HepG2 (cell line): ENCODE measurements at regions not wholly inside any gene's neighbourhood (a gene's known extent, or its start where the extent isn't known, plus 50 kb on each side); places are given as distances from the start of the nearest gene placed in this dataset.

Experiments
- ATAC-seq: fragments of 200-7000 bp; cut with Tn5 transposase; 3 replicates; pipeline ENCODE4 v1.9.1; 2020; ENCODE audit warnings: mild to moderate bottlenecking, moderate library complexity
- BruUV-seq: library from RNA; stranded (reverse); fragments of 400-500 nt; replicated peaks from 2 replicates; lab custom pipeline; 2021; lab: Mats Ljungman, UMichigan
- CTCF ChIA-PET: fragments of 300-600 bp; formaldehyde crosslinking; extraction: SDS; loops from one replicate; lab custom pipeline; 2021; ENCODE audit warnings: low total read pairs, inconsistent platforms, low intra/inter-chr PET ratio; lab: Yijun Ruan, JAX
- POLR2A ChIA-PET: fragments of 350-600 bp; sonication (Branson Sonifier 250); formaldehyde crosslinking; loops from one replicate; lab custom pipeline; 2020; ENCODE audit warnings: antibody characterized with exemption, inconsistent platforms; lab: Yijun Ruan, JAX
- DNase-seq: peaks from one replicate; pipeline ENCODE4 v3.0.0-alpha.2; 2015; ENCODE audit warnings: low spot score
- FAIRE-seq: peaks from 3 replicates; lab custom pipeline; 2011; peaks lifted over from hg19 to GRCh38; lab: Jason Lieb, UNC
- H2AFZ ChIP-seq: one replicate; pipeline ENCODE4 v1.6.1; 2011; ENCODE audit warnings: low read length, inconsistent platforms
- H3K27ac ChIP-seq: fragments of 300-600 bp; 3 replicates; pipeline ENCODE4 v1.8.0; 2011; ENCODE audit warnings: mixed run types, mild to moderate bottlenecking, mixed read lengths, low read length, inconsistent platforms; ENCODE audit not compliant: insufficient read depth; ENCODE audit errors: extremely low read length
- H3K27me3 ChIP-seq, 2 experiments: fragments of 200-600 bp in 1 of 2; 2 replicates in 1 of 2; 3 replicates in 1 of 2; pipeline versions ENCODE4 v1.6.0 to v1.8.0; 2011; ENCODE audit warnings: low read length in 2 of 2, mild to moderate bottlenecking in 2 of 2, moderate library complexity in 2 of 2, inconsistent platforms in 1 of 2; ENCODE audit not compliant: insufficient read depth in 2 of 2, control insufficient read depth in 1 of 2
- H3K36me3 ChIP-seq, 2 experiments: fragments of 200-600 bp in 1 of 2; replicated peaks in 1 of 2; 2 replicates in 1 of 2; 3 replicates in 1 of 2; pipeline versions ENCODE4 v1.5.1 to v1.8.0; 2011; ENCODE audit warnings: low read length in 2 of 2, inconsistent platforms in 1 of 2; ENCODE audit not compliant: insufficient read depth in 2 of 2, control insufficient read depth in 1 of 2
- H3K4me1 ChIP-seq: 2 replicates; pipeline ENCODE4 v1.5.1; 2012; ENCODE audit warnings: low read length, inconsistent platforms; ENCODE audit not compliant: insufficient read depth
- H3K4me2 ChIP-seq: 2 replicates; pipeline ENCODE4 v1.6.0; 2011; ENCODE audit warnings: low read depth, low read length, inconsistent platforms
- H3K4me3 ChIP-seq, 3 experiments: fragments of 200-600 bp in 1 of 3; sonication (generic), shearing (Covaris generic) in 1 of 3; replicated peaks in 1 of 3; 2 replicates each; pipeline ENCODE4 v1.5.1; 2011 to 2016; ENCODE audit warnings: low read length in 3 of 3, inconsistent platforms in 2 of 3, low read depth in 2 of 3, mild to moderate bottlenecking in 2 of 3, control low read depth in 1 of 3, mixed read lengths in 1 of 3; ENCODE audit not compliant: insufficient read depth in 1 of 3
- H3K79me2 ChIP-seq: one replicate; pipeline ENCODE4 v1.6.1; 2011; ENCODE audit warnings: low read length, inconsistent platforms; ENCODE audit not compliant: insufficient read depth
- H3K9ac ChIP-seq: 2 replicates; pipeline ENCODE4 v1.6.0; 2011; ENCODE audit warnings: mild to moderate bottlenecking, low read depth, low read length, inconsistent platforms; ENCODE audit not compliant: insufficient read depth
- H3K9me3 ChIP-seq: 2 replicates; pipeline ENCODE4 v1.5.1; 2012; ENCODE audit warnings: mild to moderate bottlenecking, low read length
- H4K20me1 ChIP-seq: 2 replicates; pipeline ENCODE4 v1.6.0; 2011; ENCODE audit warnings: inconsistent platforms, mild to moderate bottlenecking, low read length, moderate library complexity; ENCODE audit not compliant: insufficient read depth
- CENPX ChIP-seq: sonication (generic); formaldehyde crosslinking; IDR thresholded peaks from 2 replicates; pipeline ENCODE4 v1.9.0; 2021; ENCODE audit warnings: mild to moderate bottlenecking, missing genetic modification reagents, moderate library complexity
- HIVEP1 ChIP-seq: sonication (generic); formaldehyde crosslinking; IDR thresholded peaks from 2 replicates; pipeline ENCODE4 v1.4.0; 2020; ENCODE audit warnings: mild to moderate bottlenecking, missing genetic modification reagents
- MXD4 ChIP-seq: IDR thresholded peaks from 2 replicates; pipeline ENCODE4 v1.6.1; 2016; ENCODE audit warnings: mild to moderate bottlenecking, missing biosample characterization, missing genetic modification reagents
- NCOA2 ChIP-seq: sonication (generic); formaldehyde crosslinking; IDR thresholded peaks from 2 replicates; pipeline ENCODE4 v1.8.0; 2022; ENCODE audit warnings: inconsistent platforms
- PRDM10 ChIP-seq: sonication (generic); formaldehyde crosslinking; IDR thresholded peaks from 2 replicates; pipeline ENCODE4 v1.4.0; 2020; ENCODE audit warnings: low read depth, missing genetic modification reagents
- REXO4 ChIP-seq: sonication (generic); formaldehyde crosslinking; IDR thresholded peaks from 2 replicates; pipeline ENCODE4 v1.8.0; 2022; ENCODE audit warnings: missing genetic modification reagents, mild to moderate bottlenecking, borderline replicate concordance
- SMARCE1 ChIP-seq: fragments of 450-650 bp; IDR thresholded peaks from 2 replicates; pipeline ENCODE4 v1.6.1; 2017; ENCODE audit warnings: borderline replicate concordance
- SPEN ChIP-seq: sonication (generic); formaldehyde crosslinking; IDR thresholded peaks from 2 replicates; pipeline ENCODE4 v1.5.1; 2020; ENCODE audit warnings: low read depth, mild to moderate bottlenecking, missing genetic modification reagents
- ZFX ChIP-seq: sonication (generic); formaldehyde crosslinking; IDR thresholded peaks from 2 replicates; pipeline ENCODE4 v1.4.0; 2020; ENCODE audit warnings: mild to moderate bottlenecking, low read depth, missing genetic modification reagents, moderate library complexity
- ZNF230 ChIP-seq: sonication (generic); formaldehyde crosslinking; IDR thresholded peaks from 2 replicates; pipeline ENCODE4 v1.4.0; 2020; ENCODE audit warnings: mild to moderate bottlenecking, missing genetic modification reagents
- ZNF333 ChIP-seq: sonication (generic); formaldehyde crosslinking; IDR thresholded peaks from 2 replicates; pipeline ENCODE4 v1.4.0; 2020; ENCODE audit warnings: mild to moderate bottlenecking, missing genetic modification reagents, borderline replicate concordance
- ZNF883 ChIP-seq: sonication (generic); formaldehyde crosslinking; IDR thresholded peaks from 2 replicates; pipeline ENCODE4 v1.5.1; 2020; ENCODE audit warnings: mild to moderate bottlenecking, missing genetic modification reagents; ENCODE audit errors: not compliant biosample characterization
- ZSCAN30 ChIP-seq: sonication (generic); formaldehyde crosslinking; IDR thresholded peaks from 2 replicates; pipeline ENCODE4 v1.5.0; 2020; ENCODE audit warnings: mild to moderate bottlenecking, missing genetic modification reagents
- WGBS: methylation state at CpG from one replicate; pipeline ENCODE4 v1.1.6; 2017; ENCODE audit warnings: low lambda C conversion rate; 5-methylcytosine and 5-hydroxymethylcytosine counted together
- in situ Hi-C: cut with HindIII; loops from 2 replicates; pipeline ENCODE4 v1.10.0; 2017; ENCODE audit warnings: low pct_unique_long_range_greater_than_20kb; ENCODE audit not compliant: extremely low pct_ligation_motif_present
- intact Hi-C: fragments of 100-400 bp; cut with micrococcal nuclease; formaldehyde crosslinking; loops from one replicate; pipeline ENCODE4 v1.10.0; 2022; ENCODE audit not compliant: unreplicated experiment

DNA sequence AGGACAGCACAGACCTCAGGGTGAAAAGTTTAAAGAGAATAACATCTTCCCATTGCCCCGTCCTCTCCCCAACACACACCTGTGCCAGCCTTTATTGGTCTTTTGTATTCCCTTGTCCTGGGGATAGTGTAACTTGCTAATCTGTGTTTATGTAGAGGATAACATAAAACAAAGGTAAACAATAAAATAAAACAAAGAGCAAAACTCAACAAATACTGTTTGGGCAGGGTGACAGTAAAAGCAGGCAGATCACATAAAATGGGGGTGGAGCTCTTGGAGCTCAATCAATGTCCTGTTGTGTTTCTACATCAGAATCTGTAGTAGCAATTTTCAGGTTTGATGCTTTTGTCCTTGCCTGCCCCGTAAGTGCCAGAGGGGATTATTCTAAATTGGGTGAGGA, 1939.7 kb downstream of the TP53TG3F start:
- no peak for DNase-seq
- Histone ChIP-seq H3K4me3 (no peak overlapping the region), H4K20me1 (no peaks in the 10 kb centered on the region), H3K4me1 (no peaks in the 10 kb centered on the region), H3K9ac (no peak overlapping the region), H2AFZ (no peak overlapping the region), H3K27ac (no peak overlapping the region), H3K4me2 (no peak overlapping the region), H3K79me2 (no peaks in the 10 kb centered on the region), H3K36me3 (no peaks in the 10 kb centered on the region), H3K27me3 (no peaks in the 10 kb centered on the region), H3K9me3 (peaks cover 97% of the 10 kb centered on the region)
- no peak for ATAC-seq
- CTCF ChIA-PET, result no interaction called here
- BruUV-seq, result no TSS peak
- 7% methylated on average over 2 of the region's 2 CpGs for WGBS
- POLR2A ChIA-PET, result no interaction called here
- in situ Hi-C loops, result no loop called here
- no peak for TF ChIP-seq ZNF883
- TF ChIP-seq NCOA2 (CRISPR knock-in tag), result no peak
- TF ChIP-seq HIVEP1 (CRISPR knock-in tag), result no peak
- TF ChIP-seq PRDM10 (CRISPR knock-in tag), result no peak
- no peak for TF ChIP-seq CENPX (CRISPR knock-in tag)
- TF ChIP-seq ZNF230 (CRISPR knock-in tag), result no peak
- TF ChIP-seq ZSCAN30 (CRISPR knock-in tag), result no peak
- no peak for TF ChIP-seq MXD4 (CRISPR knock-in tag)
- no peak for TF ChIP-seq REXO4 (CRISPR knock-in tag)
- TF ChIP-seq SPEN (CRISPR knock-in tag), result no peak
- no peak for TF ChIP-seq SMARCE1
- TF ChIP-seq ZFX, result no peak
- TF ChIP-seq ZNF333 (CRISPR knock-in tag), result no peak
- FAIRE-seq, result no peak
- intact Hi-C loops, result no loop called here
